IgD-negative memory B cell (primary cell): ENCODE measurements at regions not wholly inside any gene's neighbourhood (a gene's known extent, or its start where the extent isn't known, plus 50 kb on each side); places are given as distances from the start of the nearest gene placed in this dataset.

Source experiments
- H3K27ac Mint-ChIP-seq, 3 donors: one replicate each; pipeline ENCODE4 v1.8.0; 2020 to 2022; ENCODE audit warnings: mild to moderate bottlenecking in 3 of 3, mixed read lengths in 3 of 3, moderate library complexity in 1 of 3
- H3K27me3 Mint-ChIP-seq: one replicate; pipeline ENCODE4 v1.8.0; 2021; ENCODE audit warnings: mixed read lengths
- H3K36me3 Mint-ChIP-seq: one replicate; pipeline ENCODE4 v1.8.0; 2020; ENCODE audit warnings: mild to moderate bottlenecking, mixed read lengths
- H3K4me1 Mint-ChIP-seq, 3 donors: one replicate each; pipeline ENCODE4 v1.8.0; 2020 to 2022; ENCODE audit warnings: mixed read lengths in 3 of 3, mild to moderate bottlenecking in 1 of 3
- H3K4me3 Mint-ChIP-seq, 4 donors: one replicate each; pipeline ENCODE4 v1.8.0; 2020 to 2022; ENCODE audit warnings: mild to moderate bottlenecking in 4 of 4, mixed read lengths in 4 of 4, moderate library complexity in 3 of 4
- H3K9me3 Mint-ChIP-seq, 3 donors: one replicate each; pipeline ENCODE4 v1.8.0; 2020 to 2021; ENCODE audit warnings: mixed read lengths in 3 of 3, mild to moderate bottlenecking in 1 of 3

GRCh38 chr10:114723361-114723760 lies 65.3 kb upstream of the ABLIM1 start:
- H3K9me3 Mint-ChIP-seq, result peaks cover 0 to 4% (median 2%) of the 10 kb centered on the region in 3 donors
- H3K27me3 Mint-ChIP-seq, result no peaks in the 10 kb centered on the region
- H3K27ac Mint-ChIP-seq, result no peak overlapping the region

GRCh38 chr10:114723991-114724715 lies 66.1 kb upstream of the ABLIM1 start:
- Mint-ChIP-seq H3K27me3 (no peaks in the 10 kb centered on the region), H3K36me3 (no peaks in the 10 kb centered on the region), H3K9me3 (peaks cover 0 to 4% (median 2%) of the 10 kb centered on the region in 3 donors), H3K4me3 (no peak overlapping the region), H3K27ac (no peak overlapping the region), H3K4me1 (peaks cover 0 to 2% (median 0%) of the 10 kb centered on the region in 3 donors)

More at GRCh38 chr10:114723361-114723760, 65.3 kb upstream of the ABLIM1 start:
- Mint-ChIP-seq H3K4me3 (no peak overlapping the region), H3K4me1 (peaks cover 0 to 2% (median 0%) of the 10 kb centered on the region in 3 donors), H3K36me3 (no peaks in the 10 kb centered on the region)

GRCh38 chr10:114724716-114725106 lies 66.6 kb upstream of the ABLIM1 start:
- H3K36me3 Mint-ChIP-seq, result no peaks in the 10 kb centered on the region
- no peak overlapping the region for H3K4me3 Mint-ChIP-seq
- H3K27ac Mint-ChIP-seq, result no peak overlapping the region
- H3K27me3 Mint-ChIP-seq, result no peaks in the 10 kb centered on the region
- H3K4me1 Mint-ChIP-seq, result peaks cover 0 to 2% (median 0%) of the 10 kb centered on the region in 3 donors
- H3K9me3 Mint-ChIP-seq, result peaks cover 0 to 4% (median 2%) of the 10 kb centered on the region in 3 donors

GRCh38 chr10:114726820-114727271 lies 68.8 kb upstream of the ABLIM1 start:
- H3K4me1 Mint-ChIP-seq, result peaks cover 0 to 2% (median 0%) of the 10 kb centered on the region in 3 donors
- no peaks in the 10 kb centered on the region for H3K36me3 Mint-ChIP-seq
- peaks cover 0 to 4% (median 2%) of the 10 kb centered on the region in 3 donors for H3K9me3 Mint-ChIP-seq
- H3K27ac Mint-ChIP-seq, result no peak overlapping the region
- no peaks in the 10 kb centered on the region for H3K27me3 Mint-ChIP-seq
- no peak overlapping the region for H3K4me3 Mint-ChIP-seq

- Mint-ChIP-seq H3K4me3 (no peak overlapping the region), H3K27me3 (no peaks in the 10 kb centered on the region), H3K9me3 (peaks cover 0 to 4% (median 2%) of the 10 kb centered on the region in 3 donors), H3K27ac (no peak overlapping the region), H3K4me1 (no peaks in the 10 kb centered on the region), H3K36me3 (no peaks in the 10 kb centered on the region)
Measured at GRCh38 chr10:114728325-114728724, 70.2 kb upstream of the ABLIM1 start.

- H3K4me3 Mint-ChIP-seq, result no peak overlapping the region
- peaks cover 2% of the 10 kb centered on the region for H3K27me3 Mint-ChIP-seq
- peaks cover 0 to 4% (median 2%) of the 10 kb centered on the region in 3 donors for H3K9me3 Mint-ChIP-seq
- H3K27ac Mint-ChIP-seq, result no peak overlapping the region
- no peaks in the 10 kb centered on the region for H3K36me3 Mint-ChIP-seq
- no peaks in the 10 kb centered on the region for H3K4me1 Mint-ChIP-seq
Measured at GRCh38 chr10:114729103-114729659, 71.1 kb upstream of the ABLIM1 start.

- peaks cover 6% of the 10 kb centered on the region for H3K27me3 Mint-ChIP-seq
- peaks cover 0 to 4% (median 2%) of the 10 kb centered on the region in 3 donors for H3K9me3 Mint-ChIP-seq
- H3K4me1 Mint-ChIP-seq, result no peaks in the 10 kb centered on the region
- H3K36me3 Mint-ChIP-seq, result no peaks in the 10 kb centered on the region
- H3K4me3 Mint-ChIP-seq, result no peak overlapping the region
- no peak overlapping the region for H3K27ac Mint-ChIP-seq
Measured at GRCh38 chr10:114730291-114730690, 72.2 kb upstream of the ABLIM1 start.

- H3K27ac Mint-ChIP-seq, result no peak overlapping the region
- peaks cover 0 to 3% (median 0%) of the 10 kb centered on the region in 3 donors for H3K9me3 Mint-ChIP-seq
- no peaks in the 10 kb centered on the region for H3K4me1 Mint-ChIP-seq
- H3K4me3 Mint-ChIP-seq, result no peak overlapping the region
- no peaks in the 10 kb centered on the region for H3K36me3 Mint-ChIP-seq
- H3K27me3 Mint-ChIP-seq, result peaks cover 6% of the 10 kb centered on the region
Measured at GRCh38 chr10:114732931-114733330, 74.9 kb upstream of the ABLIM1 start.

GRCh38 chr10:114735946-114736345 lies 77.9 kb upstream of the ABLIM1 start:
- no peaks in the 10 kb centered on the region for H3K9me3 Mint-ChIP-seq
- H3K27ac Mint-ChIP-seq, result no peak overlapping the region
- H3K36me3 Mint-ChIP-seq, result no peaks in the 10 kb centered on the region
- H3K4me1 Mint-ChIP-seq, result no peaks in the 10 kb centered on the region
- no peak overlapping the region for H3K4me3 Mint-ChIP-seq
- H3K27me3 Mint-ChIP-seq, result peaks cover 9% of the 10 kb centered on the region

- H3K27ac Mint-ChIP-seq, result no peak overlapping the region
- no peak overlapping the region for H3K4me3 Mint-ChIP-seq
- peaks cover 0 to 2% (median 0%) of the 10 kb centered on the region in 3 donors for H3K4me1 Mint-ChIP-seq
- peaks cover 12% of the 10 kb centered on the region for H3K27me3 Mint-ChIP-seq
- peaks cover 0 to 4% (median 0%) of the 10 kb centered on the region in 3 donors for H3K9me3 Mint-ChIP-seq
- no peaks in the 10 kb centered on the region for H3K36me3 Mint-ChIP-seq
Measured at GRCh38 chr10:114743521-114744231, 77.9 kb upstream of the FHIP2A start.

- Mint-ChIP-seq H3K4me3 (no peak overlapping the region), H3K27ac (no peak overlapping the region), H3K9me3 (peaks cover 0 to 4% (median 0%) of the 10 kb centered on the region in 3 donors), H3K36me3 (no peaks in the 10 kb centered on the region), H3K27me3 (peaks cover 15% of the 10 kb centered on the region), H3K4me1 (peaks cover 0 to 2% (median 0%) of the 10 kb centered on the region in 3 donors)
Measured at GRCh38 chr10:114746531-114746930, 75.0 kb upstream of the FHIP2A start.

- H3K4me3 Mint-ChIP-seq, result no peak overlapping the region
- peaks cover 15% of the 10 kb centered on the region for H3K27me3 Mint-ChIP-seq
- peaks cover 0 to 4% (median 4%) of the 10 kb centered on the region in 3 donors for H3K9me3 Mint-ChIP-seq
- peaks cover 1% of the 10 kb centered on the region for H3K36me3 Mint-ChIP-seq
- H3K27ac Mint-ChIP-seq, result no peak overlapping the region
- peaks cover 0 to 2% (median 0%) of the 10 kb centered on the region in 3 donors for H3K4me1 Mint-ChIP-seq
Measured at GRCh38 chr10:114748241-114748640, 73.3 kb upstream of the FHIP2A start.

GRCh38 chr10:114749014-114749413 lies 72.6 kb upstream of the FHIP2A start:
- Mint-ChIP-seq H3K27me3 (peaks cover 15% of the 10 kb centered on the region), H3K36me3 (peaks cover 1% of the 10 kb centered on the region), H3K9me3 (peaks cover 0 to 4% (median 4%) of the 10 kb centered on the region in 3 donors), H3K4me1 (no peaks in the 10 kb centered on the region), H3K27ac (no peak overlapping the region), H3K4me3 (no peak overlapping the region)

GRCh38 chr10:114749510-114749909 lies 72.1 kb upstream of the FHIP2A start:
- H3K9me3 Mint-ChIP-seq, result peaks cover 0 to 4% (median 4%) of the 10 kb centered on the region in 3 donors
- H3K4me3 Mint-ChIP-seq, result no peak overlapping the region
- no peak overlapping the region for H3K27ac Mint-ChIP-seq
- H3K27me3 Mint-ChIP-seq, result peaks cover 15% of the 10 kb centered on the region
- H3K36me3 Mint-ChIP-seq, result peaks cover 1% of the 10 kb centered on the region
- no peaks in the 10 kb centered on the region for H3K4me1 Mint-ChIP-seq

- Mint-ChIP-seq H3K36me3 (peaks cover 1% of the 10 kb centered on the region), H3K4me3 (no peak overlapping the region)
Measured at GRCh38 chr10:114751856-114752255, 69.7 kb upstream of the FHIP2A start.

More at GRCh38 chr10:114751856-114752255, 69.7 kb upstream of the FHIP2A start:
- Mint-ChIP-seq H3K27ac (peak overlapping the region in 1 of 3 donors; percentile 24), H3K9me3 (peaks cover 0 to 4% (median 0%) of the 10 kb centered on the region in 3 donors), H3K4me1 (no peaks in the 10 kb centered on the region), H3K27me3 (peaks cover 10% of the 10 kb centered on the region)
